ENCODE measurements at regions not wholly inside any gene's neighbourhood (a gene's known extent, or its start where the extent isn't known, plus 50 kb on each side); places are given as distances from the start of the nearest gene placed in this dataset.
"Not testable (repeated sequence)": the region's sequence is repeated elsewhere in the genome, so short reads cannot be mapped to it uniquely, and the experiment has no call there.

GRCh38 chr3:18593231-18593630 lies 168.1 kb upstream of the SATB1 start:
- DNase-seq = no peak

- no peak for DNase-seq
Measured at GRCh38 chr3:18591120-18591519, 166.0 kb upstream of the SATB1 start.

GRCh38 chr3:18586076-18586475 lies 160.9 kb upstream of the SATB1 start:
- no peak for DNase-seq

GRCh38 chr3:18585004-18585968 lies 160.1 kb upstream of the SATB1 start:
- DNase-seq = no peak

- no peak for DNase-seq
Measured at GRCh38 chr3:18580268-18580667, 155.1 kb upstream of the SATB1 start.

- DNase-seq = no peak
Measured at GRCh38 chr3:18579661-18580060, 154.5 kb upstream of the SATB1 start.

- DNase-seq = no peak
Measured at GRCh38 chr3:18575573-18575972, 150.4 kb upstream of the SATB1 start.

GRCh38 chr3:18572809-18573208 lies 147.7 kb upstream of the SATB1 start:
- DNase-seq = no peak

GRCh38 chr3:18567293-18567692 lies 142.2 kb upstream of the SATB1 start:
- no peak for DNase-seq

- no peak for DNase-seq
Measured at GRCh38 chr3:18562364-18563154, 137.4 kb upstream of the SATB1 start.

- DNase-seq = peak; percentile 13
Measured at GRCh38 chr3:18559331-18559842, 134.2 kb upstream of the SATB1 start.

GRCh38 chr3:18558507-18558906 lies 133.4 kb upstream of the SATB1 start:
- DNase-seq = no peak

- no peak for DNase-seq
Measured at GRCh38 chr3:18557216-18557615, 132.1 kb upstream of the SATB1 start.

- peak; percentile 54 for DNase-seq
Measured at GRCh38 chr3:18556503-18557135, 131.5 kb upstream of the SATB1 start.

- no peak for DNase-seq
Measured at GRCh38 chr3:18556001-18556408, 130.9 kb upstream of the SATB1 start.

GRCh38 chr3:18552579-18553105 lies 127.5 kb upstream of the SATB1 start:
- DNase-seq = not testable (repeated sequence)

- no peak for DNase-seq
Measured at GRCh38 chr3:18546632-18547031, 121.5 kb upstream of the SATB1 start.

- no peak for DNase-seq
Measured at GRCh38 chr3:18544146-18544545, 119.0 kb upstream of the SATB1 start.

GRCh38 chr3:18538463-18539230 lies 113.5 kb upstream of the SATB1 start:
- no peak for DNase-seq

GRCh38 chr3:18533039-18533438 lies 107.9 kb upstream of the SATB1 start:
- DNase-seq = no peak

- no peak for DNase-seq
Measured at GRCh38 chr3:18531662-18532061, 106.5 kb upstream of the SATB1 start.

GRCh38 chr3:18529631-18530030 lies 104.5 kb upstream of the SATB1 start:
- DNase-seq = no peak
